ENCODE measurements at regions not wholly inside any gene's neighbourhood (a gene's known extent, or its start where the extent isn't known, plus 50 kb on each side); places are given as distances from the start of the nearest gene placed in this dataset.

GRCh38 chr3:188041895-188042294 is 112.1 kb upstream of the LPP start:
- POLR2A ChIA-PET = no interaction called here
- Histone ChIP-seq H3K79me2 (ENCODE audit: control insufficient read depth, insufficient read depth, low read length) (no peaks in the 10 kb centered on the region), H3K27ac (ENCODE audit: low read length in 2 of 2) (no peak overlapping the region), H3K36me3 (replicated peaks in 1 of 2; ENCODE audit: control extremely low read depth in 1 of 2, control insufficient read depth in 1 of 2, extremely low read depth in 1 of 2, insufficient read depth in 2 of 2, low read length in 1 of 2) (no peaks in the 10 kb centered on the region), H3K4me3 (ENCODE audit: control extremely low read depth in 1 of 5, extremely low read depth in 1 of 5, insufficient read depth in 1 of 5, low read depth in 2 of 5, low read length in 4 of 5) (no peak overlapping the region), H3K9me3 (ENCODE audit: control extremely low read depth in 1 of 3, control insufficient read depth in 2 of 3, insufficient read depth in 1 of 3, low read length in 2 of 3) (no peaks in the 10 kb centered on the region), H3K27me3 (replicated peaks in 1 of 4; ENCODE audit: control extremely low read depth in 1 of 4, control insufficient read depth in 3 of 4, insufficient read depth in 4 of 4, low read length in 3 of 4) (peaks cover 0 to 4% (median 2%) of the 10 kb centered on the region in 4 experiments), H3K4me1 (ENCODE audit: control insufficient read depth in 2 of 2, insufficient read depth in 2 of 2, low read length in 2 of 2) (no peaks in the 10 kb centered on the region), H4K20me1 (ENCODE audit: control insufficient read depth, insufficient read depth, low read length, poor library complexity, severe bottlenecking) (no peaks in the 10 kb centered on the region), H3K9ac (ENCODE audit: low read length) (no peak overlapping the region), H3K4me2 (replicated peaks; ENCODE audit: low read depth, low read length, poor library complexity, severe bottlenecking) (no peak overlapping the region), H2AFZ (ENCODE audit: insufficient read depth, low read depth, low read length, poor library complexity, severe bottlenecking) (no peak overlapping the region)
- Mint-ChIP-seq H3K27ac (no peak overlapping the region), H3K4me1 (no peaks in the 10 kb centered on the region), H3K27me3 (peaks cover 4% of the 10 kb centered on the region), H3K4me3 (no peak overlapping the region), H3K9me3 (ENCODE audit: insufficient read depth) (no peaks in the 10 kb centered on the region)
- TF ChIP-seq EZH2 (IDR thresholded peaks at IDR 0.05; ENCODE audit: borderline replicate concordance, insufficient read depth, low read depth, low read length, poor library complexity, severe bottlenecking) (no peak), CTCF (IDR thresholded peaks at IDR 0.05) (no peak)
- DNase-seq (no peak), ATAC-seq (ENCODE audit: low read depth) (no peak)
- CTCF ChIA-PET = interaction anchor here (1.2 kb wide), 1 partner anchor 913 kb away, joined by 3 read pairs; no protein-coding TSS in a partner anchor
- intact Hi-C loops (cut with micrococcal nuclease) = no loop called here
- 100% methylated on average over 3 of the region's 5 CpGs for WGBS (ENCODE audit: insufficient coverage)

- H3K4me2 ChIP-seq (replicated peaks; ENCODE audit: low read depth, low read length, poor library complexity, severe bottlenecking) = no peak overlapping the region
- no peak overlapping the region for H3K4me3 Mint-ChIP-seq
- 97% methylated on average over 3 of the region's 6 CpGs for WGBS (ENCODE audit: insufficient coverage)
- no peaks in the 10 kb centered on the region for H3K79me2 ChIP-seq (ENCODE audit: control insufficient read depth, insufficient read depth, low read length)
- H4K20me1 ChIP-seq (ENCODE audit: control insufficient read depth, insufficient read depth, low read length, poor library complexity, severe bottlenecking) = no peaks in the 10 kb centered on the region
- H3K9me3 Mint-ChIP-seq (ENCODE audit: insufficient read depth) = no peaks in the 10 kb centered on the region
- H3K36me3 ChIP-seq (replicated peaks in 1 of 2; ENCODE audit: control extremely low read depth in 1 of 2, control insufficient read depth in 1 of 2, extremely low read depth in 1 of 2, insufficient read depth in 2 of 2, low read length in 1 of 2) = no peaks in the 10 kb centered on the region
- peaks cover 0 to 3% (median 1%) of the 10 kb centered on the region in 4 experiments for H3K27me3 ChIP-seq (replicated peaks in 1 of 4; ENCODE audit: control extremely low read depth in 1 of 4, control insufficient read depth in 3 of 4, insufficient read depth in 4 of 4, low read length in 3 of 4)
- H3K9me3 ChIP-seq (ENCODE audit: control extremely low read depth in 1 of 3, control insufficient read depth in 2 of 3, insufficient read depth in 1 of 3, low read length in 2 of 3) = no peaks in the 10 kb centered on the region
- peaks cover 4% of the 10 kb centered on the region for H3K27me3 Mint-ChIP-seq
- ATAC-seq (ENCODE audit: low read depth) (no peak), DNase-seq (no peak)
- no peak overlapping the region for H3K27ac Mint-ChIP-seq
- TF ChIP-seq EZH2 (IDR thresholded peaks at IDR 0.05; ENCODE audit: borderline replicate concordance, insufficient read depth, low read depth, low read length, poor library complexity, severe bottlenecking) = no peak
- TF ChIP-seq CTCF (IDR thresholded peaks at IDR 0.05) = no peak
- H3K4me1 ChIP-seq (ENCODE audit: control insufficient read depth in 2 of 2, insufficient read depth in 2 of 2, low read length in 2 of 2) = no peaks in the 10 kb centered on the region
- ChIA-PET POLR2A (no interaction called here), CTCF (interaction anchor here (1.2 kb wide), 1 partner anchor 913 kb away, joined by 3 read pairs; no protein-coding TSS in a partner anchor)
- no peak overlapping the region for H3K27ac ChIP-seq (ENCODE audit: low read length in 2 of 2)
- intact Hi-C loops (cut with micrococcal nuclease) = no loop called here
- H3K9ac ChIP-seq (ENCODE audit: low read length) = no peak overlapping the region
- no peaks in the 10 kb centered on the region for H3K4me1 Mint-ChIP-seq
- H2AFZ ChIP-seq (ENCODE audit: insufficient read depth, low read depth, low read length, poor library complexity, severe bottlenecking) = no peak overlapping the region
- no peak overlapping the region for H3K4me3 ChIP-seq (ENCODE audit: control extremely low read depth in 1 of 5, extremely low read depth in 1 of 5, insufficient read depth in 1 of 5, low read depth in 2 of 5, low read length in 4 of 5)
Observed at GRCh38 chr3:188042466-188042865, 111.5 kb upstream of the LPP start.

Measured in B cell (primary cell).